ENCODE measurements at regions not wholly inside any gene's neighbourhood (a gene's known extent, or its start where the extent isn't known, plus 50 kb on each side); places are given as distances from the start of the nearest gene placed in this dataset.

DNA sequence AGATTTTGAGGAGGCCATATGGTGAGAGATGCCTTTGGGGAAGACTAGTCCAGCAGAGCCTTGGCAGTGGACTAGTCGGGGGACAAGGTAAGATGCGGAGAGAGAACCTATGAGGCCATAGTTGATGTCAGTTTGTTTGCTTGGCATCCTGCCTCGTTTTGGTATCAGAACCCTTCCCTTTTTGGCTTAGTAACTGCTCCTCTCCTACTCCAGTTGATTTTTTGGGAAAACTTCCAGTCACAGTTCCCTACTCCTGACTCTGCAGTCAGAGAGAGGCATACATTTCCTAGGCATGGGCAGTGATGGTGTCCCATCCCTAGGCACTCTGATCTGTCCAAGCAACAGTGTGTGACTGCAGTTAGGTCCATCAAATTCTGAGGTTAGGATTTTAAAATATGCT, 398.3 kb downstream of the AEBP2 start:
- TF ChIP-seq, protein P1, sequence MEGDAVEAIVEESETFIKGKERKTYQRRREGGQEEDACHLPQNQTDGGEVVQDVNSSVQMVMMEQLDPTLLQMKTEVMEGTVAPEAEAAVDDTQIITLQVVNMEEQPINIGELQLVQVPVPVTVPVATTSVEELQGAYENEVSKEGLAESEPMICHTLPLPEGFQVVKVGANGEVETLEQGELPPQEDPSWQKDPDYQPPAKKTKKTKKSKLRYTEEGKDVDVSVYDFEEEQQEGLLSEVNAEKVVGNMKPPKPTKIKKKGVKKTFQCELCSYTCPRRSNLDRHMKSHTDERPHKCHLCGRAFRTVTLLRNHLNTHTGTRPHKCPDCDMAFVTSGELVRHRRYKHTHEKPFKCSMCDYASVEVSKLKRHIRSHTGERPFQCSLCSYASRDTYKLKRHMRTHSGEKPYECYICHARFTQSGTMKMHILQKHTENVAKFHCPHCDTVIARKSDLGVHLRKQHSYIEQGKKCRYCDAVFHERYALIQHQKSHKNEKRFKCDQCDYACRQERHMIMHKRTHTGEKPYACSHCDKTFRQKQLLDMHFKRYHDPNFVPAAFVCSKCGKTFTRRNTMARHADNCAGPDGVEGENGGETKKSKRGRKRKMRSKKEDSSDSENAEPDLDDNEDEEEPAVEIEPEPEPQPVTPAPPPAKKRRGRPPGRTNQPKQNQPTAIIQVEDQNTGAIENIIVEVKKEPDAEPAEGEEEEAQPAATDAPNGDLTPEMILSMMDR (IDR thresholded peaks at IDR 0.05; ENCODE audit: low read length) = no peak
- no peak for TF ChIP-seq EZH2phosphoT487 (IDR thresholded peaks at IDR 0.05; ENCODE audit: low read length)
- TF ChIP-seq EZH2 (optimal IDR thresholded peaks at IDR 0.05; ENCODE audit: low read depth, low read length) = no peak
